ENCODE measurements at regions not wholly inside any gene's neighbourhood (a gene's known extent, or its start where the extent isn't known, plus 50 kb on each side); places are given as distances from the start of the nearest gene placed in this dataset.

GRCh38 chr2:236632295-236633218 is 62.9 kb downstream of the ACKR3 start:
- ATAC-seq (no peak), DNase-seq (no peak)
- Mint-ChIP-seq H3K27me3 (ENCODE audit: low read depth) (peaks cover 2% of the 10 kb centered on the region), H3K36me3 (ENCODE audit: low read depth) (no peaks in the 10 kb centered on the region), H3K9me3 (ENCODE audit: insufficient read depth) (no peaks in the 10 kb centered on the region), H3K4me3 (no peak overlapping the region), H3K4me1 (ENCODE audit: low read depth) (peaks cover 2% of the 10 kb centered on the region), H3K27ac (no peak overlapping the region)
- ChIA-PET CTCF (no interaction called here), POLR2A (interaction anchor here (0.6 kb wide), 1 partner anchor 440 kb away, joined by 3 read pairs; no protein-coding TSS in a partner anchor)

DNA sequence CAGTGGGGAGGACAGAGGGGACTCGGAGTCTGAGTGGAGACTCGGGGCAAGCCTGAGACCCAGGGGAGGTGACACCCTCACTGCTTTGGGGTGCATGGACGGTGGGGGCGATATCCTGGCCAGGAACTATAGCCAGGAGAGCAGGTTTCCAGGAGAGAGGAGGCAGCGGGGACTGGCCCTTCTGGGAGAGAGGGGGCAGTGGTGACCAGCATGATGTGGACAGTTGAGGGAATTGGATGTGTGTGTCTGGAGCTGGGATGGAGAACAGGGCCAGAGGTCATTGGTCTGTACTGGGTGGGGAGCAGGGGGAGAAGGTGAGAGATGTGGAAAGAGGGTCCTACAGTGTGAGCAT is 63.6 kb downstream of the ACKR3 start:
- POLR2A ChIA-PET, result no interaction called here
- DNase-seq (no peak), ATAC-seq (no peak)
- H3K4me3 Mint-ChIP-seq, result no peak overlapping the region
- CTCF ChIA-PET, result no interaction called here
- H3K9me3 Mint-ChIP-seq (ENCODE audit: insufficient read depth), result no peaks in the 10 kb centered on the region
- peaks cover 2% of the 10 kb centered on the region for H3K4me1 Mint-ChIP-seq (ENCODE audit: low read depth)
- H3K27ac Mint-ChIP-seq, result no peak overlapping the region
- H3K36me3 Mint-ChIP-seq (ENCODE audit: low read depth), result no peaks in the 10 kb centered on the region
- peaks cover 2% of the 10 kb centered on the region for H3K27me3 Mint-ChIP-seq (ENCODE audit: low read depth)

DNA sequence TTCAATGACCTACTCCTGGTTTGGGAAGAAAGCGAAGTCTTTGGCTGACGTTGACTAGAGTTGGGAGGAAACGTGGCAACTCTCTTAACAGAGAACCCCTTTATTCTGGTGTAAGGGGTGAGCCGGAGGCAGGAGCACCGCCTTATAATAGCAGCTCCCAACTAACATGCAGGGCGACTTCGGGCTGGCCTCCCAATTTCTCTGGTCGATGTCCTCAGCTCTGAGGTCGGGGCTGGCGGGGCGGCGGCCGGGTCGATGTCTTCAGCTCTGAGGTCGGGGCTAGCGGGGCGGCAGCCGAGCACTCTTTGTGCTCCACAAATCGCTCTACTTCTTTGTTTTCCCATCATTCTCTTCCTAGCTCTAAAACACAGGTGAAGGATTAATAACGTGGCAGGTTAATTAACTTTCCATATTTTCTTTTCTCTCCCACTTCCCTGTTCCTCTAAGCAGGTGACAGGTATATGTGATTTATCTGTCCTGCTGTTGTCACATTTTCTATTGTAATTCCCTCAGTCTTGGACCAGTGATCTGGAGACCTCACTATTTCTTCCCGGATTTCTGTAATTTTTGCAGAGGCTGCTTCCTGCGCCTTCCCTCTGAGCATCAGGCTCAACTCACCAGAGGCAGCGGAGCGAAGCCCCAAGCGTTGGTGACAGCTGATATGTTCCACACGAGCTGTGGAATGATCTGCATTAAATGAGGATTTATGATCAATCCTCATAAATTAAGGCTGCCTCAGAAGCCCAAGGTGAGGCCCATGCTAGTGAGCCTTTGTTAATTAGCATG is 64.3 kb downstream of the ACKR3 start:
- H3K36me3 Mint-ChIP-seq (ENCODE audit: low read depth), result no peaks in the 10 kb centered on the region
- ChIA-PET POLR2A (no interaction called here), CTCF (no interaction called here)

DNA sequence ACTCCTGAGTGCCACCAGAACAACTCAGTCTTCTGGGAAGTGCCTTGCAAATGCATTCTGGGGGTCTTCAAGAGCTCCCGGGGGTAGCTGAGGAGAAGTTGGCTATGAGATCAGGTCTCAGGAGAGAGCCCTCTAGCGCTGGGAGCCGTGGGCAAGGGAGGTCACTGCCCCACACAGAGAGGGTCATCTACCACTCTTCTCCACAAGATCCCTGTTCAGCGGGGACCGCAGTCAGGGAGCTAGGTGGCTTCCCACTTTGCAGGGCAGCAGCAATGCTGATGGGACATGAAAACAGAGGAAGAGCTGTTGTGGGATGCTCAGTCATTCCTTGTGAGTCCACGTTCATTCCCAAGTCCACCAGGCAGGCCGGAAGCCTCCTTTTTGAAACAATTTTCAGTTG is 66.6 kb downstream of the ACKR3 start:
- peaks cover 2% of the 10 kb centered on the region for H3K4me1 Mint-ChIP-seq (ENCODE audit: low read depth)
- H3K27ac Mint-ChIP-seq, result no peak overlapping the region
- CTCF ChIA-PET, result no interaction called here
- DNase-seq (no peak), ATAC-seq (no peak)
- peaks cover 2% of the 10 kb centered on the region for H3K27me3 Mint-ChIP-seq (ENCODE audit: low read depth)
- POLR2A ChIA-PET, result no interaction called here
- H3K9me3 Mint-ChIP-seq (ENCODE audit: insufficient read depth), result no peaks in the 10 kb centered on the region
- H3K36me3 Mint-ChIP-seq (ENCODE audit: low read depth), result no peaks in the 10 kb centered on the region
- H3K4me3 Mint-ChIP-seq, result no peak overlapping the region

More for the DNA sequence above, 64.3 kb downstream of the ACKR3 start:
- Mint-ChIP-seq H3K9me3 (ENCODE audit: insufficient read depth) (no peaks in the 10 kb centered on the region), H3K27me3 (ENCODE audit: low read depth) (peaks cover 2% of the 10 kb centered on the region), H3K4me3 (no peak overlapping the region), H3K27ac (no peak overlapping the region), H3K4me1 (ENCODE audit: low read depth) (peaks cover 2% of the 10 kb centered on the region)
- no peak for DNase-seq
- no peak for ATAC-seq

GRCh38 chr2:236636714-236637470 is 67.3 kb downstream of the ACKR3 start:
- H3K9me3 Mint-ChIP-seq (ENCODE audit: insufficient read depth), result no peaks in the 10 kb centered on the region
- ChIA-PET CTCF (no interaction called here), POLR2A (no interaction called here)
- ATAC-seq, result no peak
- peaks cover 2% of the 10 kb centered on the region for H3K27me3 Mint-ChIP-seq (ENCODE audit: low read depth)
- no peaks in the 10 kb centered on the region for H3K36me3 Mint-ChIP-seq (ENCODE audit: low read depth)
- no peak overlapping the region for H3K27ac Mint-ChIP-seq
- no peak overlapping the region for H3K4me3 Mint-ChIP-seq
- peaks cover 2% of the 10 kb centered on the region for H3K4me1 Mint-ChIP-seq (ENCODE audit: low read depth)
- DNase-seq, result no peak

GRCh38 chr2:236637686-236638569 is 68.3 kb downstream of the ACKR3 start:
- H3K27ac Mint-ChIP-seq, result no peak overlapping the region
- no peaks in the 10 kb centered on the region for H3K36me3 Mint-ChIP-seq (ENCODE audit: low read depth)
- ATAC-seq, result no peak
- CTCF ChIA-PET, result no interaction called here
- H3K27me3 Mint-ChIP-seq (ENCODE audit: low read depth), result no peaks in the 10 kb centered on the region
- no peak for DNase-seq
- H3K4me1 Mint-ChIP-seq (ENCODE audit: low read depth), result no peaks in the 10 kb centered on the region
- POLR2A ChIA-PET, result interaction anchor here (0.6 kb wide), 1 partner anchor 566 kb away, joined by 3 read pairs; no protein-coding TSS in a partner anchor
- no peak overlapping the region for H3K4me3 Mint-ChIP-seq
- H3K9me3 Mint-ChIP-seq (ENCODE audit: insufficient read depth), result no peaks in the 10 kb centered on the region

GRCh38 chr2:236638707-236639106 is 69.1 kb downstream of the ACKR3 start:
- H3K36me3 Mint-ChIP-seq (ENCODE audit: low read depth), result no peaks in the 10 kb centered on the region
- POLR2A ChIA-PET, result no interaction called here
- no peaks in the 10 kb centered on the region for H3K4me1 Mint-ChIP-seq (ENCODE audit: low read depth)
- DNase-seq (no peak), ATAC-seq (no peak)
- CTCF ChIA-PET, result no interaction called here
- H3K4me3 Mint-ChIP-seq, result no peak overlapping the region
- H3K9me3 Mint-ChIP-seq (ENCODE audit: insufficient read depth), result no peaks in the 10 kb centered on the region
- peaks cover 3% of the 10 kb centered on the region for H3K27me3 Mint-ChIP-seq (ENCODE audit: low read depth)
- H3K27ac Mint-ChIP-seq, result no peak overlapping the region

DNA sequence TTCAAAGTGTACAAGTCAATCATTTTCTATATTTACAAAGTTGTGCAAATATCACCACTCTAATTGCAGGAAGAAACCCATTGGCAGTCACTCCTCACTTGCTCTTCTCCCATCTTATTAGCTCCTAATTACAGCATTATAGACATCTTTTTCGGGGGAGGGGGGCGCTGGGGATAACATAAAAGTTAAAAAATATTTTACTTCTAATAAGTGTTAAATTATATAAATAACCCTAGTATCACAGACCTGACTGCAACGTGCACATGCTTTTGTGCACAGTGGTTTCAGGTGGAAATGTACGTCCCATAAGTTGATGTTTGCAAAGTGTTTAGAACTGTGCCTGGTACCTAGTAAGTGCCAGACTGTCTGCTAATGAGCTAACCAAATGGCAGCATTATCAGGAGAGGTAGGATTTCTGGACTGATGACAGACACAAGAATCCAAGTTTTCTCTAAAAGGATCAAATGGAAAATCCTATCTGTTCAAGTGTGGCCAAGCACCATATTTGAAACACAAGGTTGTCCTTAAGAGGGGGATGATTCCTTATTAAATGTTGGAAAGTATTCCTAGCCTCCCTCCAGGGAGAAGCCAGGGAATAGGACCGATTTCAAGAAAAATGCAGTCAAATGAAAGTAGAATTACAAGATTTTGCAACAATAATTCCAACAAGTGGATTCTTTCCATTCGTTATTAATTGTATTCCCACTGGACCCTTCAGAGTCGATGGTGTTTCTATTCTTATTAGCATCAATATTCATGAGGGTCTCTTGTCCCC is 70.0 kb downstream of the ACKR3 start:
- no peak for ATAC-seq
- Mint-ChIP-seq H3K4me3 (no peak overlapping the region), H3K4me1 (ENCODE audit: low read depth) (peaks cover 7% of the 10 kb centered on the region), H3K36me3 (ENCODE audit: low read depth) (no peaks in the 10 kb centered on the region), H3K27ac (no peak overlapping the region), H3K27me3 (ENCODE audit: low read depth) (peaks cover 8% of the 10 kb centered on the region), H3K9me3 (ENCODE audit: insufficient read depth) (no peaks in the 10 kb centered on the region)
- no peak for DNase-seq
- ChIA-PET CTCF (no interaction called here), POLR2A (no interaction called here)

- H3K9me3 Mint-ChIP-seq (ENCODE audit: insufficient read depth), result no peaks in the 10 kb centered on the region
- H3K4me1 Mint-ChIP-seq (ENCODE audit: low read depth), result peaks cover 7% of the 10 kb centered on the region
- H3K27ac Mint-ChIP-seq, result no peak overlapping the region
- ChIA-PET POLR2A (no interaction called here), CTCF (no interaction called here)
- no peak overlapping the region for H3K4me3 Mint-ChIP-seq
- ATAC-seq, result no peak
- peaks cover 10% of the 10 kb centered on the region for H3K27me3 Mint-ChIP-seq (ENCODE audit: low read depth)
- H3K36me3 Mint-ChIP-seq (ENCODE audit: low read depth), result no peaks in the 10 kb centered on the region
- no peak for DNase-seq
These were observed 71.6 kb downstream of the ACKR3 start for GRCh38 chr2:236641051-236641726.

- DNase-seq, result no peak
- ChIA-PET CTCF (no interaction called here), POLR2A (no interaction called here)
- Mint-ChIP-seq H3K36me3 (ENCODE audit: low read depth) (no peaks in the 10 kb centered on the region), H3K4me1 (ENCODE audit: low read depth) (peaks cover 7% of the 10 kb centered on the region), H3K27me3 (ENCODE audit: low read depth) (peaks cover 12% of the 10 kb centered on the region), H3K9me3 (ENCODE audit: insufficient read depth) (no peaks in the 10 kb centered on the region), H3K27ac (no peak overlapping the region), H3K4me3 (no peak overlapping the region)
- ATAC-seq, result no peak
These were observed 72.5 kb downstream of the ACKR3 start for GRCh38 chr2:236642125-236642524.

Measured in activated CD8-positive, alpha-beta T cell treated with anti-CD3 and anti-CD28 coated beads, Interleukin-2, amount 10 ng/mL, durations not matched to agents 7 days and 5 days (primary cell).